GM21576 (cell line): ENCODE measurements at regions not wholly inside any gene's neighbourhood (a gene's known extent, or its start where the extent isn't known, plus 50 kb on each side); places are given as distances from the start of the nearest gene placed in this dataset.

ENCODE experiments used
- ATAC-seq: cut with Tn5 transposase; IDR thresholded peaks from one replicate; pipeline ENCODE4 v1.9.1; 2021; ENCODE audit warnings: mild to moderate bottlenecking, moderate library complexity; ENCODE audit not compliant: unreplicated experiment

DNA sequence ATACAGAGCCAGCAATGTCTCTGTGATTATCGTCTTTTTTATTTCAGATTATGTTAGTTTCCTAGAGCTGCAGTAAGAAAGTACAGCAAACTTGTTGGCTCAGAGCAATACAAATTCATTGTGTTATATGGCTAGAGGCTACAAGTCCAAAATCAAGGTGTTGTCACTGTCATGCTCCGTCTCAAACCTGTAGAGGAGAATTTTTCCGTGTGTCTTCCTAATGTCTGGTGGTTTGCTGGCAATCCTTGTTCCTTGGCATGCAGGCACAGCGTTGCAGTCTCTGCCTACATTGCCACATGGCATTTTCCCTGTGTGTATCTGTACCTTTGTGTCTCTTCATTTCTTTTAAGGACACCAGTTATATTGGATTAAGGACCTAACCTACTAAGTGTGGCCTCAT is 244.4 kb downstream of the LRRIQ3 start:
- no peak for ATAC-seq

GRCh38 chr1:73953186-73953585 is 244.8 kb downstream of the LRRIQ3 start:
- no peak for ATAC-seq

DNA sequence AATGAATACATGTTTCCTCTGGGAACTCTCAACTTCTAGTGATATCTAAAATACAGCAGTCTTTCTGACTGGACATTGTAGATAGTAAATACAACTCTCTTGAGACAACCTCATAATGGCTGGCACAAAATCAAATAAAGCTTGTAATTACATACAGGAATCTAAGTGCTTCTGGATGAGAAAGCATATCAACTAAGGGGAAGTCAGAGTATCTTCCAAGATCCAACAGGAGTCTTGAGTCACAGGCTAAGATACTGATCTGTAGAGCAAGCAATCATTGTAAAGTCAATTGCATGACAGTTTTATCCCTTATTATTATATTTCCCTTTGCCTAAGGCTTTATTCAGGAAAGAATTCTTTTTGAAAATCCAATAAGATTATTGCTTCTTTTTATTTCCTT is 249.9 kb downstream of the LRRIQ3 start:
- no peak for ATAC-seq

GRCh38 chr1:73947009-73947408 is 251.0 kb downstream of the LRRIQ3 start:
- no peak for ATAC-seq

DNA sequence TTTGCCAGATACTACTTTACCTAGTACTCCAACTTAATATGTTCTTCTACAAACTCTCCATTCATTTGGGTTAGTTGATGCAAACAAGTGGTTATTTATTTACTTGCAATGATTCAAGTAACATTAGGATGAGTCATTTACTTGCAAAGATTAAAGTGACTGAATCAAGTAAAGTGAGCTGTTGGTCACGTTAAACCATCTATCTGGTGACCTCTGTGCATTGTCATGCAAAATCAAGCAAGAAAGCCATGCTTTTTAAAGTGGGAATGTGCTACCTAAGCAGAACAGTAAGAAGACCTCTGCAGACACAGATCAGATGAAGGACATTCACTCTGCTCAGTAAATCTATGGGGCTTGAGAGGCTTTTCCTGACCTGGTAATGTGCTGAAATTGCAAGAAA is 254.7 kb downstream of the LRRIQ3 start:
- ATAC-seq: no peak

- no peak for ATAC-seq
These were observed 267.7 kb downstream of the LRRIQ3 start for GRCh38 chr1:73930293-73930692.

DNA sequence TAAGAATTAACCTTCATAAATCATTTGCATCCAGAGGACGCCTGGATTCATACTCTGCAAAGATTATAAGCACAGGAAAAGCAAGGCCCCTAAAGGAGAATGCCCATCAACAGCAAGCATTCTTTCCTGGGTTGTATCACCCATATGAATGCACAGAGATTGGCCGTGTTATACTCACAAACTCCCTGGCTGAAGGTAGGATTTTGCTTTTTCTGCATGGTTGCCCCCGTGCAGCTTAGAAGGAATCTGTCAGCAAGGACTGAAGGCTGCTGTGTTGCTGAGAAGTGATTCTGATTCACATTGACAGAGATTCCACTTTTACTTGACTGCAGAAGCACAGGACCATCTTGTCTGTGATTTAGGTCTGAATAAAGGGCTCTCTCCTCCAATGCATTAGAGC is 283.0 kb downstream of the LRRIQ3 start:
- no peak for ATAC-seq

- ATAC-seq: no peak
These were observed 285.0 kb downstream of the LRRIQ3 start for GRCh38 chr1:73913025-73913424.

GRCh38 chr1:73911849-73912248 is 286.1 kb downstream of the LRRIQ3 start:
- ATAC-seq: no peak

- no peak for ATAC-seq
These were observed 287.5 kb downstream of the LRRIQ3 start for GRCh38 chr1:73910466-73910865.

DNA sequence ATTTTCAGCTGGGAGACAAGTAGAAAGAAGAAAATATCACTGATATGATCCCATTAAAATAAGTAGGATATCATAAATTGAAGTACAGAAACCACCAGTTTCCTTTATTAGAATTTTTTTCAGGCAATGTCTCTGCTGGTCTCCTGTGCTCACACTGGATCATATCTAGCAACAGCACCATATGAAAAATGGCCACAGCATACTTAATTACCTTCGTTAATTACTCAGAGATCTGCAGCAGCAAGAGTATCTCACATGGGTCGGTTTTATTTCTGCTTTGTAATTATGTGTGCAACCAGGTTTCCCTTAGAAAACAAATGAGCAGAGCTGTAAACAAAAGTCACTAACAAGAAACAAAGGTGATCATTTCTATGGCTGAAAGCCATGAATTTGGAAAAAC is 287.9 kb downstream of the LRRIQ3 start:
- ATAC-seq: no peak

GRCh38 chr1:73909043-73909562 is 288.9 kb downstream of the LRRIQ3 start:
- ATAC-seq: no peak

DNA sequence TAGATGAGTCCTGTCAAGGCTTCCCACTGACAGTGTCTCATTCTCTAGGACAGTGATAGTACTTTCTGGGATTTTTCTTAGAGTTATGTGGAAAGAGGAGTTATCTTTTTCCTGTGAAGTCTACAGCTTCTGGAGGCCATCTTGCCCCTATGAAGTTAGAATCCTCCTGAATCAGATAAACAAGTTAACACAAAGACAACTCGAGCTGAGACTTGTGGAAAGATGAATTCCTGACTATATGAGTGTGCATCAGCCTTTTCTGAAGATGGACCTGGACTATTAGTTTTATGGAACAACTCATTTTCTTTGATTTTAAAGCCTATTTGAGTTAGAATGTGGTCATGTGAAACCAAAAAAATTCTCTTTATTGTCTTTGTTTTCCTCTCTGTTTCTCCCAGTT is 290.9 kb downstream of the LRRIQ3 start:
- ATAC-seq: no peak

GRCh38 chr1:73903092-73903491 is 294.9 kb downstream of the LRRIQ3 start:
- no peak for ATAC-seq

GRCh38 chr1:73901738-73902137 is 296.2 kb downstream of the LRRIQ3 start:
- ATAC-seq: no peak

DNA sequence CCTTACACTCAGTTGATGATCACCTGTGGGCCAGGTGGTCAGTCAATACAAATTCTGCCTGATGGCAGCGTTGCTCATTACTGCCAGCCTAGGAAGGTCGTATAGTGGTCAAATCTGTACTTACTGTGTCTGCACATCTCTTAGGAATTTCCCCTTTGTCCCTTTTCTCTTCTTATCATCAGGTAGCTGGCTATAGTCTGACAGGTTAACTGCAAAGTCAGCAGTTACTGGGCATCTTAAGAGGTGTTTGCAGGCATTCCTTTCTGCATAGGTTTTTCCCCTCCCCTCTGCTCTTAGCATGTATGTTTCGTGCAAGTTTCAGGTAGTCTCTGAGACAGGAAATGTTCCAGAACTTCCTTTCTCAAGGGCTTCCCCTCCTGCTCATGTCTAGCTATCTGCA is 298.7 kb downstream of the LRRIQ3 start:
- no peak for ATAC-seq

DNA sequence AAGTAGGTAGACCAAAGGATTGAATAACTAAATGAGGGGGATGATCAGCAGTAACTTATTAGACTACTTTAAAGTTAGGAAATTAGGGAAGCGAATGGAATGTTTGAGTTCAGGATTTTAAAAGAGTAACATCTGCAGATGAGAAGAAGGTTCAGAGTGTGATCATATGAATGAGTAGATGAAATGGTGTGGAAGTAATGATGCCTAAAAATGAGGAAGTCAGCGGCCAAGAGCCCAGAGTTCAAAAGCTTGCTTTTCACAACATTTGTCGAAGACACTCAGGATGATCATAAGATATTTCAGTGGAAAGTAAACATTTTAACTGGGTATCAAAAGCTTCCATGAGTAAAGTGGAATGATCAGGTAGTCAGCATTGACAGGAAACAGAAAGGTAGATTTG is 299.4 kb downstream of the LRRIQ3 start:
- no peak for ATAC-seq

- no peak for ATAC-seq
These were observed 310.6 kb downstream of the LRRIQ3 start for GRCh38 chr1:73887412-73887811.

DNA sequence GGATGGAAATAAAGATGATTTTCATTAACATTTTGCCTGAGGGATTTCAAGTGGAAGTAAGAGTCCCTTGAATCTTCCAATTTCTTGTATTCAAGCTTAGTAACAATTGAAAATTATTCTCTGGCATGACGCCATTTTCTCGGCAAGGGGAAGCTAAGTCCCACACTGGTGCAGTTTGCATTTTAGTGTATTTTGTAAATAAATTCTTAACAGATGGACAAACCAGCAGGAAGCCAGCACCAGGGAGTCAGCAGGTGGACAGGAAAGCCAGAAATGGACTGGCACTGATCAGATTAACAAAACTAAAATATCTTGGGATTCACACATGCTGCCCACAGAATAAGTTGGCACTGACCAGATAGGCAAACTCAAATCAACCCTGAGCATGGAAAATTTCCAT is 311.3 kb downstream of the LRRIQ3 start:
- no peak for ATAC-seq

GRCh38 chr1:73874806-73875205 is 323.2 kb downstream of the LRRIQ3 start:
- ATAC-seq: no peak

DNA sequence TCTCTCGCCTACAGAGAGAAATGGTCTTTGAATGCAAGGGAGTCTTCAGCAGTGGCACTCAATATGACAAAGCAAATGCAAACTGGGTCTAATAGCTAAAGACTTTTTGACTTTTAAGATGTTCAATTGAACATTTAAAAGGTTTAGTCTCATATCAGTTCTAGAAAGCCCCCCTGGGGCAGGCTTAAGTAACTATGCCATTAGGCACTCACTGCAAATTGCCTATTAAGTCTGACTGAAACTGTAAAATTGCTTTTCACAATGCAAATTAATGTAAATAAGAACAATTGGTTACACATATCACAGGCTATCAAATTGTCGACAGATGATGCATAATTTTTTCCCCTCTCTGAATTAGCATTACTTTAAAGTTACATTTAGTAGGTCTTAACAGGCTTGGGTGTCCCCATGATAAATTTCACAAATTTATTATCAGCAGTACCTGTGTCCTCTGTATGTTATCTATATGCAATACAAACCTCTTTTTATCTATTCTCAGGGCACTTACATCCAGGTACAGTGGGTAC is 329.1 kb downstream of the LRRIQ3 start:
- no peak for ATAC-seq

DNA sequence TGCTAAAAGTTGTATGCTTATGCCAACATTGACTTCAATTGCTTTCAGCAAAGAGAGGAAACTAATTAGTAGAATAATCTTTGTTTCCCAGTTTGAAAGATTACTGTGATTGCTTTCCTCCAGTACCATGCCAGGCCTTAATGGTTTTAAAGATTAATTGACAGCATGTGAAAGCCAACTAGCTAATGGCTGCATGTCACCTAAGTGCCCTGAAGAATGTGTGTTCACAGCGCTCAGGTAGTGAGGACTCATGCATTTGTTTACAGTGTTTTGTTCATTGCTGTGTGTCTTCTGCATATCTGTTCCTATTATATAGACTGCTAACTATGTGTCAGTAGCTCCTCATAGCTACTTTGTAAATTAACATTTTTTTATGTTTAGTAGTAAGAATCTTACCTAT is 335.6 kb downstream of the LRRIQ3 start:
- ATAC-seq: no peak

- no peak for ATAC-seq
These were observed 337.5 kb downstream of the LRRIQ3 start for GRCh38 chr1:73860421-73860950.
